Mucosa of descending colon (tissue), 3 donors: ENCODE measurements at regions not wholly inside any gene's neighbourhood (a gene's known extent, or its start where the extent isn't known, plus 50 kb on each side); places are given as distances from the start of the nearest gene placed in this dataset.

Experiments
- ATAC-seq: fragments of 200-7000 bp; cut with Tn5 transposase; one replicate; pipeline ENCODE4 v1.9.1; 2020; ENCODE audit warnings: mild to moderate bottlenecking, moderate library complexity
- DNase-seq, 3 donors: peaks; one replicate each; pipeline ENCODE4 v3.0.0-alpha.2; 2020
- H3K36me3 ChIP-seq: fragments of 200-600 bp; one replicate; pipeline ENCODE4 v1.8.0; 2021; ENCODE audit warnings: low read depth, mild to moderate bottlenecking
- H3K4me1 ChIP-seq: fragments of 200-600 bp; one replicate; pipeline ENCODE4 v1.8.0; 2021; ENCODE audit warnings: low read depth, mild to moderate bottlenecking
- H3K4me3 ChIP-seq: fragments of 200-600 bp; one replicate; pipeline ENCODE4 v1.8.0; 2021; ENCODE audit warnings: mild to moderate bottlenecking
- H3K9me3 ChIP-seq: fragments of 200-600 bp; one replicate; pipeline ENCODE4 v1.8.0; 2021; ENCODE audit warnings: mild to moderate bottlenecking
- CTCF ChIP-seq: fragments of 200-600 bp; IDR thresholded peaks from one replicate; pipeline ENCODE4 v1.8.0; 2022; ENCODE audit warnings: antibody characterized with exemption, mild to moderate bottlenecking
- intact Hi-C, 2 donors: fragments of 100-400 bp; cut with DNase I in 1 of 2; cut with micrococcal nuclease in 1 of 2; formaldehyde crosslinking; loops; one replicate each; pipeline versions ENCODE4 v1.11.0 to v1.11.1; 2022; cut with DNase I, micrococcal nuclease
- donor health status: DM: no; HTN: no; CAD: no; lungs with moderate emphysema.
- donor health status: DM: no; HTN: no; CAD: no.
- donor health status: DM: no; HTN: yes; CAD: no.

GRCh38 chr10:55232553-55232952 is 431.5 kb upstream of the PCDH15 start:
- no peak for TF ChIP-seq CTCF
- H3K36me3 ChIP-seq: no peaks in the 10 kb centered on the region
- H3K4me1 ChIP-seq: no peaks in the 10 kb centered on the region
- no peak for DNase-seq
- H3K9me3 ChIP-seq: no peaks in the 10 kb centered on the region
- no peak overlapping the region for H3K4me3 ChIP-seq
- intact Hi-C loops: no loop called here
- no peak for ATAC-seq

- no peak for DNase-seq
- no peaks in the 10 kb centered on the region for H3K4me1 ChIP-seq
- no peak overlapping the region for H3K4me3 ChIP-seq
- no peak for ATAC-seq
- no peaks in the 10 kb centered on the region for H3K36me3 ChIP-seq
- no peaks in the 10 kb centered on the region for H3K9me3 ChIP-seq
- intact Hi-C loops: no loop called here
- no peak for TF ChIP-seq CTCF
Measured at GRCh38 chr10:55227967-55228366, 426.9 kb upstream of the PCDH15 start.

GRCh38 chr10:55224007-55224781 is 423.2 kb upstream of the PCDH15 start:
- ATAC-seq (no peak), DNase-seq (no peak)
- H3K4me3 ChIP-seq: no peak overlapping the region
- no peak for TF ChIP-seq CTCF
- intact Hi-C loops: no loop called here
- H3K9me3 ChIP-seq: no peaks in the 10 kb centered on the region
- H3K36me3 ChIP-seq: no peaks in the 10 kb centered on the region
- H3K4me1 ChIP-seq: no peaks in the 10 kb centered on the region

- Histone ChIP-seq H3K9me3 (no peaks in the 10 kb centered on the region), H3K36me3 (no peaks in the 10 kb centered on the region), H3K4me3 (no peak overlapping the region), H3K4me1 (no peaks in the 10 kb centered on the region)
- no peak for TF ChIP-seq CTCF
- no peak for DNase-seq
- ATAC-seq: no peak
- intact Hi-C loops: no loop called here
Measured at GRCh38 chr10:55223352-55223751, 422.3 kb upstream of the PCDH15 start.

GRCh38 chr10:55220975-55221374 is 419.9 kb upstream of the PCDH15 start:
- no peak for DNase-seq
- H3K36me3 ChIP-seq: no peaks in the 10 kb centered on the region
- ATAC-seq: no peak
- TF ChIP-seq CTCF: no peak
- H3K9me3 ChIP-seq: no peaks in the 10 kb centered on the region
- intact Hi-C loops: no loop called here
- no peak overlapping the region for H3K4me3 ChIP-seq
- no peaks in the 10 kb centered on the region for H3K4me1 ChIP-seq

GRCh38 chr10:55215699-55216098 is 414.7 kb upstream of the PCDH15 start:
- intact Hi-C loops: no loop called here
- H3K4me3 ChIP-seq: no peak overlapping the region
- ATAC-seq: no peak
- no peak for TF ChIP-seq CTCF
- H3K36me3 ChIP-seq: no peaks in the 10 kb centered on the region
- no peaks in the 10 kb centered on the region for H3K9me3 ChIP-seq
- no peaks in the 10 kb centered on the region for H3K4me1 ChIP-seq
- DNase-seq: no peak
